Heart left ventricle (tissue), 16 donors: ENCODE measurements at regions not wholly inside any gene's neighbourhood (a gene's known extent, or its start where the extent isn't known, plus 50 kb on each side); places are given as distances from the start of the nearest gene placed in this dataset.

Source experiments
- ATAC-seq, 4 donors: fragments of 200-7000 bp; cut with Tn5 transposase; one replicate each; pipeline ENCODE4 v1.9.1; 2020 to 2022; ENCODE audit warnings: moderate library complexity in 4 of 4, mild to moderate bottlenecking in 3 of 4, moderate number of reproducible peaks in 1 of 4
- DNase-seq, 5 donors: peaks; one replicate each; pipeline ENCODE4 v3.0.0-alpha.2; 2020
- H3K27ac ChIP-seq, 12 donors: fragments of 200-600 bp; sonication (generic) in 4 of 12; one replicate each; pipeline versions ENCODE4 v1.5.0 to v1.8.0; 2016 to 2022; ENCODE audit warnings: mild to moderate bottlenecking in 2 of 12
- H3K27me3 ChIP-seq, 9 donors: fragments of 200-600 bp; sonication (generic) in 2 of 9; one replicate each; pipeline versions ENCODE4 v1.5.1 to v1.8.0; 2016 to 2022; ENCODE audit warnings: mild to moderate bottlenecking in 3 of 9
- H3K36me3 ChIP-seq, 9 donors: fragments of 200-600 bp; sonication (generic) in 2 of 9; one replicate each; pipeline versions ENCODE4 v1.5.0 to v1.8.0; 2018 to 2022; ENCODE audit warnings: mild to moderate bottlenecking in 2 of 9
- H3K4me1 ChIP-seq, 12 donors: fragments of 200-600 bp; sonication (generic) in 4 of 12; one replicate each; pipeline versions ENCODE4 v1.5.0 to v1.8.0; 2016 to 2022; ENCODE audit warnings: mild to moderate bottlenecking in 3 of 12
- H3K4me3 ChIP-seq, 12 donors: fragments of 200-600 bp; sonication (generic) in 4 of 12; one replicate each; pipeline versions ENCODE4 v1.5.0 to v1.8.0; 2017 to 2022; ENCODE audit warnings: mild to moderate bottlenecking in 9 of 12, moderate library complexity in 4 of 12
- H3K9me3 ChIP-seq, 12 donors: fragments of 200-600 bp; sonication (generic) in 4 of 12; one replicate each; pipeline versions ENCODE4 v1.5.0 to v1.8.0; 2016 to 2022; ENCODE audit warnings: mild to moderate bottlenecking in 1 of 12
- CTCF ChIP-seq, 12 donors: fragments of 200-600 bp; sonication (generic) in 4 of 12; IDR thresholded peaks; one replicate each; pipeline versions ENCODE4 v1.5.0 to v1.8.0; 2018 to 2022; ENCODE audit warnings: antibody characterized with exemption in 12 of 12, mild to moderate bottlenecking in 5 of 12
- POLR2A ChIP-seq, 2 donors: fragments of 450-650 bp; IDR thresholded peaks; one replicate each; pipeline ENCODE4 v1.6.1; 2017; ENCODE audit warnings: antibody characterized with exemption in 2 of 2, mild to moderate bottlenecking in 2 of 2, moderate library complexity in 2 of 2
- WGBS, 4 donors: extraction: QIAGEN DNeasy Blood & Tissue Kit in 2 of 4; methylation state at CpG; one replicate each; pipeline versions ENCODE4 v1.1.5 to v1.1.7; 2013 to 2018; 5-methylcytosine and 5-hydroxymethylcytosine counted together
- intact Hi-C, 10 donors: fragments of 100-400 bp; cut with DNase I; formaldehyde crosslinking; loops; one replicate each; pipeline versions ENCODE4 v1.11.1 to v1.14.2; 2022
- donor health status: ischemic (EF 13 %, LVEDD 7.1; RV severe dilation, severe dysfunction).
- donor health status: healthy with polysubstance abuse.
- donor health status: DM: no; HTN: yes; CAD: no.
- donor health status: DM: no; HTN: no; CAD: no.
- donor health status: ischemic (EF 25% LVEDD 6.9; RV normal size, moderate dysfunction).
- donor health status: ischemic (EF 25% LVEDD 5.7; RV mildly dilated, moderate dysfunction).
- donor health status: healthy.
- donor health status: DM: yes; HTN: yes; CAD: no.
- donor health status: ischemic (EF 35%, LVEDD 5.7; RV mildly dilated, moderate dysfunction).
- donor health status: nonischemic (EF 11% LVEDD 7.7; RV severe dilation, severe dysfunction).
- donor health status: DM: yes; HTN: yes; CAD: no.
- donor health status: PGD.
- donor health status: ischemic (EF 29% LVEDD 5.4; RV normal size, mild dysfunction).
- donor health status: nonischemic (EF 23%, LVEDD 6.1; RV moderate dilation, normal function).

- Histone ChIP-seq H3K4me3 (no peak overlapping the region), H3K27me3 (no peaks in the 10 kb centered on the region), H3K4me1 (no peaks in the 10 kb centered on the region), H3K27ac (no peak overlapping the region), H3K9me3 (peaks cover 0 to 6% (median 0%) of the 10 kb centered on the region in 12 donors), H3K36me3 (no peaks in the 10 kb centered on the region)
- intact Hi-C loops: no loop called here
- TF ChIP-seq POLR2A (IDR thresholded peaks at IDR 0.05) (no peak), CTCF (IDR thresholded peaks at IDR 0.05) (no peak)
- no peak for DNase-seq
- 84 to 91% (median 88%) methylated on average over 2 of the region's 2 CpGs for WGBS, 4 donors
- ATAC-seq: no peak
Measured at GRCh38 chr18:22883179-22883578, 49.9 kb upstream of the RBBP8 start.
